ENCODE measurements at regions not wholly inside any gene's neighbourhood (a gene's known extent, or its start where the extent isn't known, plus 50 kb on each side); places are given as distances from the start of the nearest gene placed in this dataset.

GRCh38 chr18:44453505-44453904, 227.2 kb upstream of the SETBP1 start:
- Histone ChIP-seq H3K9me3 (ENCODE audit: control insufficient read depth in 2 of 2, insufficient read depth in 1 of 2, low read length in 1 of 2) (no peaks in the 10 kb centered on the region), H3K36me3 (ENCODE audit: control insufficient read depth in 2 of 2, insufficient read depth in 2 of 2, low read length in 1 of 2) (no peaks in the 10 kb centered on the region), H3K27ac (ENCODE audit: low read depth in 1 of 2, low read length in 1 of 2) (no peak overlapping the region), H3K27me3 (ENCODE audit: control insufficient read depth in 2 of 2, insufficient read depth in 1 of 2, low read length in 1 of 2) (no peaks in the 10 kb centered on the region), H3K4me3 (ENCODE audit: low read length in 2 of 2) (no peak overlapping the region), H3K4me1 (ENCODE audit: control insufficient read depth in 2 of 2, insufficient read depth in 2 of 2, low read length in 2 of 2) (no peaks in the 10 kb centered on the region)
- no peak for DNase-seq (ENCODE audit: low read depth in 6 of 9, low spot score in 9 of 9)
- 99% methylated on average over 2 of the region's 2 CpGs for WGBS

- no peaks in the 10 kb centered on the region for H3K36me3 ChIP-seq (ENCODE audit: control insufficient read depth in 2 of 2, insufficient read depth in 2 of 2, low read length in 1 of 2)
- no peak overlapping the region for H3K4me3 ChIP-seq (ENCODE audit: low read length in 2 of 2)
- 95% methylated on average over 2 of the region's 2 CpGs for WGBS
- H3K27me3 ChIP-seq (ENCODE audit: control insufficient read depth in 2 of 2, insufficient read depth in 1 of 2, low read length in 1 of 2), result no peaks in the 10 kb centered on the region
- DNase-seq (ENCODE audit: low read depth in 6 of 9, low spot score in 9 of 9), result no peak
- no peak overlapping the region for H3K27ac ChIP-seq (ENCODE audit: low read depth in 1 of 2, low read length in 1 of 2)
- H3K4me1 ChIP-seq (ENCODE audit: control insufficient read depth in 2 of 2, insufficient read depth in 2 of 2, low read length in 2 of 2), result no peaks in the 10 kb centered on the region
- H3K9me3 ChIP-seq (ENCODE audit: control insufficient read depth in 2 of 2, insufficient read depth in 1 of 2, low read length in 1 of 2), result no peaks in the 10 kb centered on the region
These were observed 221.9 kb upstream of the SETBP1 start for GRCh38 chr18:44458777-44459176.

- Histone ChIP-seq H3K9me3 (ENCODE audit: control insufficient read depth in 2 of 2, insufficient read depth in 1 of 2, low read length in 1 of 2) (no peaks in the 10 kb centered on the region), H3K27me3 (ENCODE audit: control insufficient read depth in 2 of 2, insufficient read depth in 1 of 2, low read length in 1 of 2) (no peaks in the 10 kb centered on the region), H3K27ac (ENCODE audit: low read depth in 1 of 2, low read length in 1 of 2) (no peak overlapping the region), H3K36me3 (ENCODE audit: control insufficient read depth in 2 of 2, insufficient read depth in 2 of 2, low read length in 1 of 2) (no peaks in the 10 kb centered on the region), H3K4me1 (ENCODE audit: control insufficient read depth in 2 of 2, insufficient read depth in 2 of 2, low read length in 2 of 2) (no peaks in the 10 kb centered on the region), H3K4me3 (ENCODE audit: low read length in 2 of 2) (no peak overlapping the region)
- DNase-seq (ENCODE audit: low read depth in 6 of 9, low spot score in 9 of 9), result no peak
- 94% methylated on average over 4 of the region's 4 CpGs for WGBS
These were observed 216.1 kb upstream of the SETBP1 start for GRCh38 chr18:44464398-44465180.

- Histone ChIP-seq H3K27ac (ENCODE audit: low read depth in 1 of 2, low read length in 1 of 2) (no peak overlapping the region), H3K4me3 (ENCODE audit: low read length in 2 of 2) (no peak overlapping the region), H3K36me3 (ENCODE audit: control insufficient read depth in 2 of 2, insufficient read depth in 2 of 2, low read length in 1 of 2) (no peaks in the 10 kb centered on the region), H3K4me1 (ENCODE audit: control insufficient read depth in 2 of 2, insufficient read depth in 2 of 2, low read length in 2 of 2) (no peaks in the 10 kb centered on the region), H3K9me3 (ENCODE audit: control insufficient read depth in 2 of 2, insufficient read depth in 1 of 2, low read length in 1 of 2) (no peaks in the 10 kb centered on the region), H3K27me3 (ENCODE audit: control insufficient read depth in 2 of 2, insufficient read depth in 1 of 2, low read length in 1 of 2) (no peaks in the 10 kb centered on the region)
- WGBS, result 92% methylated on average over 2 of the region's 2 CpGs
- DNase-seq (ENCODE audit: low read depth in 6 of 9, low spot score in 9 of 9), result no peak
These were observed 215.3 kb upstream of the SETBP1 start for GRCh38 chr18:44465381-44465841.

- DNase-seq (ENCODE audit: low read depth in 6 of 9, low spot score in 9 of 9), result no peak
- 96% methylated on average over 2 of the region's 2 CpGs for WGBS
- Histone ChIP-seq H3K36me3 (ENCODE audit: control insufficient read depth in 2 of 2, insufficient read depth in 2 of 2, low read length in 1 of 2) (no peaks in the 10 kb centered on the region), H3K27me3 (ENCODE audit: control insufficient read depth in 2 of 2, insufficient read depth in 1 of 2, low read length in 1 of 2) (no peaks in the 10 kb centered on the region), H3K4me1 (ENCODE audit: control insufficient read depth in 2 of 2, insufficient read depth in 2 of 2, low read length in 2 of 2) (no peaks in the 10 kb centered on the region), H3K27ac (ENCODE audit: low read depth in 1 of 2, low read length in 1 of 2) (no peak overlapping the region), H3K9me3 (ENCODE audit: control insufficient read depth in 2 of 2, insufficient read depth in 1 of 2, low read length in 1 of 2) (no peaks in the 10 kb centered on the region), H3K4me3 (ENCODE audit: low read length in 2 of 2) (no peak overlapping the region)
These were observed 213.7 kb upstream of the SETBP1 start for GRCh38 chr18:44466997-44467396.

- Histone ChIP-seq H3K4me1 (ENCODE audit: control insufficient read depth in 2 of 2, insufficient read depth in 2 of 2, low read length in 2 of 2) (no peaks in the 10 kb centered on the region), H3K36me3 (ENCODE audit: control insufficient read depth in 2 of 2, insufficient read depth in 2 of 2, low read length in 1 of 2) (no peaks in the 10 kb centered on the region)
- WGBS, result 97% methylated on average over 2 of the region's 2 CpGs
These were observed 213.0 kb upstream of the SETBP1 start for GRCh38 chr18:44467718-44468117.

GRCh38 chr18:44473394-44474066, 207.2 kb upstream of the SETBP1 start:
- no peaks in the 10 kb centered on the region for H3K27me3 ChIP-seq (ENCODE audit: control insufficient read depth in 2 of 2, insufficient read depth in 1 of 2, low read length in 1 of 2)
- H3K9me3 ChIP-seq (ENCODE audit: control insufficient read depth in 2 of 2, insufficient read depth in 1 of 2, low read length in 1 of 2), result no peaks in the 10 kb centered on the region
- no peak overlapping the region for H3K4me3 ChIP-seq (ENCODE audit: low read length in 2 of 2)
- no peak for DNase-seq (ENCODE audit: low read depth in 6 of 9, low spot score in 9 of 9)
- H3K4me1 ChIP-seq (ENCODE audit: control insufficient read depth in 2 of 2, insufficient read depth in 2 of 2, low read length in 2 of 2), result no peaks in the 10 kb centered on the region
- no peak overlapping the region for H3K27ac ChIP-seq (ENCODE audit: low read depth in 1 of 2, low read length in 1 of 2)
- no peaks in the 10 kb centered on the region for H3K36me3 ChIP-seq (ENCODE audit: control insufficient read depth in 2 of 2, insufficient read depth in 2 of 2, low read length in 1 of 2)
- WGBS, result 96% methylated on average over 2 of the region's 2 CpGs

More at GRCh38 chr18:44467718-44468117, 213.0 kb upstream of the SETBP1 start:
- DNase-seq (ENCODE audit: low read depth in 6 of 9, low spot score in 9 of 9), result no peak
- Histone ChIP-seq H3K9me3 (ENCODE audit: control insufficient read depth in 2 of 2, insufficient read depth in 1 of 2, low read length in 1 of 2) (no peaks in the 10 kb centered on the region), H3K27me3 (ENCODE audit: control insufficient read depth in 2 of 2, insufficient read depth in 1 of 2, low read length in 1 of 2) (no peaks in the 10 kb centered on the region), H3K4me3 (ENCODE audit: low read length in 2 of 2) (no peak overlapping the region), H3K27ac (ENCODE audit: low read depth in 1 of 2, low read length in 1 of 2) (no peak overlapping the region)

- no peaks in the 10 kb centered on the region for H3K27me3 ChIP-seq (ENCODE audit: control insufficient read depth in 2 of 2, insufficient read depth in 1 of 2, low read length in 1 of 2)
- peaks cover under 1% of the 10 kb centered on the region in 2 donors for H3K9me3 ChIP-seq (ENCODE audit: control insufficient read depth in 2 of 2, insufficient read depth in 1 of 2, low read length in 1 of 2)
- DNase-seq (ENCODE audit: low read depth in 6 of 9, low spot score in 9 of 9), result no peak
- H3K36me3 ChIP-seq (ENCODE audit: control insufficient read depth in 2 of 2, insufficient read depth in 2 of 2, low read length in 1 of 2), result no peaks in the 10 kb centered on the region
- H3K4me1 ChIP-seq (ENCODE audit: control insufficient read depth in 2 of 2, insufficient read depth in 2 of 2, low read length in 2 of 2), result no peaks in the 10 kb centered on the region
- 94% methylated on average over 3 of the region's 3 CpGs for WGBS
- H3K4me3 ChIP-seq (ENCODE audit: low read length in 2 of 2), result no peak overlapping the region
- no peak overlapping the region for H3K27ac ChIP-seq (ENCODE audit: low read depth in 1 of 2, low read length in 1 of 2)
These were observed 206.6 kb upstream of the SETBP1 start for GRCh38 chr18:44474067-44474411.

- Histone ChIP-seq H3K36me3 (ENCODE audit: control insufficient read depth in 2 of 2, insufficient read depth in 2 of 2, low read length in 1 of 2) (no peaks in the 10 kb centered on the region), H3K27me3 (ENCODE audit: control insufficient read depth in 2 of 2, insufficient read depth in 1 of 2, low read length in 1 of 2) (no peaks in the 10 kb centered on the region), H3K4me3 (ENCODE audit: low read length in 2 of 2) (no peak overlapping the region), H3K9me3 (ENCODE audit: control insufficient read depth in 2 of 2, insufficient read depth in 1 of 2, low read length in 1 of 2) (peaks cover 3 to 6% of the 10 kb centered on the region in 2 donors), H3K27ac (ENCODE audit: low read depth in 1 of 2, low read length in 1 of 2) (no peak overlapping the region), H3K4me1 (ENCODE audit: control insufficient read depth in 2 of 2, insufficient read depth in 2 of 2, low read length in 2 of 2) (no peaks in the 10 kb centered on the region)
- no peak for DNase-seq (ENCODE audit: low read depth in 6 of 9, low spot score in 9 of 9)
These were observed 206.1 kb upstream of the SETBP1 start for GRCh38 chr18:44474591-44474990.
